Mesenchymal stem cell (in vitro differentiated cells and primary cell): ENCODE measurements at regions not wholly inside any gene's neighbourhood (a gene's known extent, or its start where the extent isn't known, plus 50 kb on each side); places are given as distances from the start of the nearest gene placed in this dataset.

Experiments
- DNase-seq: peaks from one replicate; pipeline ENCODE4 v3.0.0-alpha.2; 2013
- H2AFZ ChIP-seq: one replicate; pipeline ENCODE4 v1.6.1; 2013; ENCODE audit warnings: low read depth, mild to moderate bottlenecking, control low read depth, inconsistent platforms, low read length, moderate library complexity
- H2AK5ac ChIP-seq: 2 replicates; pipeline ENCODE4 v1.6.1; 2013; ENCODE audit warnings: low read length, moderate library complexity, mild to moderate bottlenecking, inconsistent platforms; ENCODE audit not compliant: severe bottlenecking
- H2BK120ac ChIP-seq: one replicate; pipeline ENCODE4 v1.6.1; 2013; ENCODE audit warnings: low read depth, mild to moderate bottlenecking, inconsistent platforms, low read length, moderate library complexity
- H2BK12ac ChIP-seq, 2 experiments: one replicate each; pipeline ENCODE4 v1.6.1; 2013; ENCODE audit warnings: inconsistent platforms in 2 of 2, low read length in 2 of 2, mild to moderate bottlenecking in 2 of 2, moderate library complexity in 2 of 2, control low read depth in 1 of 2
- H2BK15ac ChIP-seq: one replicate; pipeline ENCODE4 v1.6.1; 2013; ENCODE audit warnings: mild to moderate bottlenecking, low read depth, inconsistent platforms; ENCODE audit not compliant: poor library complexity, severe bottlenecking
- H2BK5ac ChIP-seq: 2 replicates; pipeline ENCODE4 v1.6.1; 2013; ENCODE audit warnings: low read depth, mild to moderate bottlenecking, low read length, control low read depth, inconsistent platforms; ENCODE audit not compliant: poor library complexity, severe bottlenecking
- H3K14ac ChIP-seq, 2 experiments: one replicate each; pipeline ENCODE4 v1.6.1; 2013; ENCODE audit warnings: inconsistent platforms in 2 of 2, low read length in 2 of 2, control low read depth in 1 of 2, mild to moderate bottlenecking in 1 of 2, moderate library complexity in 1 of 2
- H3K18ac ChIP-seq, 2 experiments: one replicate each; pipeline ENCODE4 v1.6.1; 2013; ENCODE audit warnings: inconsistent platforms in 2 of 2, low read length in 2 of 2, control low read depth in 1 of 2, low read depth in 1 of 2, mild to moderate bottlenecking in 1 of 2
- H3K23ac ChIP-seq, 2 experiments: one replicate each; pipeline ENCODE4 v1.6.1; 2013; ENCODE audit warnings: inconsistent platforms in 2 of 2, low read length in 2 of 2, mild to moderate bottlenecking in 2 of 2, moderate library complexity in 2 of 2, control low read depth in 1 of 2
- H3K27ac ChIP-seq: 2 replicates; pipeline ENCODE4 v1.5.1; 2013; ENCODE audit warnings: mild to moderate bottlenecking, moderate library complexity, low read length, control low read depth, inconsistent platforms; ENCODE audit not compliant: poor library complexity, severe bottlenecking
- H3K27me3 ChIP-seq, 2 experiments: 2 replicates each; pipeline versions ENCODE4 v1.6.1 to v1.7.0; 2013; ENCODE audit warnings: low read length in 2 of 2, mild to moderate bottlenecking in 2 of 2, moderate library complexity in 2 of 2, control low read depth in 1 of 2, inconsistent platforms in 1 of 2; ENCODE audit not compliant: control insufficient read depth in 1 of 2, insufficient read depth in 1 of 2
- H3K36me3 ChIP-seq, 2 experiments: 2 replicates each; pipeline versions ENCODE4 v1.6.1 to v1.7.0; 2013; ENCODE audit warnings: low read length in 2 of 2, control low read depth in 1 of 2, inconsistent platforms in 1 of 2, low read depth in 1 of 2, mild to moderate bottlenecking in 1 of 2; ENCODE audit not compliant: insufficient read depth in 2 of 2, control insufficient read depth in 1 of 2
- H3K4ac ChIP-seq, 2 experiments: one replicate each; pipeline ENCODE4 v1.6.1; 2013; ENCODE audit warnings: inconsistent platforms in 2 of 2, low read length in 2 of 2, mild to moderate bottlenecking in 2 of 2, moderate library complexity in 2 of 2, control low read depth in 1 of 2, low read depth in 1 of 2
- H3K4me1 ChIP-seq: 2 replicates; pipeline ENCODE4 v1.6.1; 2013; ENCODE audit warnings: low read depth, low read length, control low read depth; ENCODE audit not compliant: control insufficient read depth, insufficient read depth
- H3K4me2 ChIP-seq: 2 replicates; pipeline ENCODE4 v1.6.1; 2013; ENCODE audit warnings: low read length, mild to moderate bottlenecking, inconsistent platforms; ENCODE audit not compliant: poor library complexity, severe bottlenecking
- H3K4me3 ChIP-seq, 2 experiments: 2 replicates each; pipeline versions ENCODE4 v1.5.1 to v1.7.0; 2013; ENCODE audit warnings: low read length in 2 of 2, mild to moderate bottlenecking in 2 of 2, control low read depth in 1 of 2, low read depth in 1 of 2; ENCODE audit not compliant: insufficient read depth in 1 of 2
- H3K79me1 ChIP-seq: replicated peaks from 2 replicates; pipeline ENCODE4 v1.6.1; 2013; ENCODE audit warnings: mild to moderate bottlenecking, control low read depth, low read length, inconsistent platforms; ENCODE audit not compliant: poor library complexity, severe bottlenecking
- H3K9ac ChIP-seq: 2 replicates; pipeline ENCODE4 v1.7.0; 2013; ENCODE audit warnings: mild to moderate bottlenecking, low read length, moderate library complexity
- H3K9me3 ChIP-seq: 2 replicates; pipeline ENCODE4 v1.7.0; 2013; ENCODE audit warnings: mild to moderate bottlenecking, low read length; ENCODE audit not compliant: control insufficient read depth
- H4K8ac ChIP-seq: one replicate; pipeline ENCODE4 v1.6.1; 2013; ENCODE audit warnings: inconsistent platforms, mild to moderate bottlenecking, low read length, moderate library complexity
- H4K91ac ChIP-seq: one replicate; pipeline ENCODE4 v1.6.1; 2013; ENCODE audit warnings: mild to moderate bottlenecking, low read length, inconsistent platforms
- WGBS: methylation state at CpG from one replicate; pipeline ENCODE4 v1.1.7; 2013; ENCODE audit warnings: mixed read lengths; 5-methylcytosine and 5-hydroxymethylcytosine counted together

- DNase-seq, result no peak
- WGBS, result 61% methylated on average over 2 of the region's 2 CpGs
- Histone ChIP-seq H3K4me2 (no peak overlapping the region), H2AFZ (no peak overlapping the region), H3K4me1 (no peaks in the 10 kb centered on the region), H2BK5ac (no peak overlapping the region), H2AK5ac (no peak overlapping the region), H2BK120ac (no peak overlapping the region), H3K4me3 (no peak overlapping the region), H3K27ac (no peak overlapping the region), H3K14ac (no peak overlapping the region), H2BK12ac (no peak overlapping the region), H3K4ac (no peak overlapping the region), H3K79me1 (no peaks in the 10 kb centered on the region), H3K18ac (no peak overlapping the region), H3K36me3 (no peaks in the 10 kb centered on the region), H4K8ac (no peak overlapping the region), H3K23ac (no peak overlapping the region), H4K91ac (no peak overlapping the region), H3K27me3 (no peaks in the 10 kb centered on the region), H2BK15ac (no peak overlapping the region), H3K9ac (no peak overlapping the region), H3K9me3 (no peaks in the 10 kb centered on the region)
Measured at GRCh38 chr17:13158494-13159240, 140.8 kb upstream of the ELAC2 start.

DNA sequence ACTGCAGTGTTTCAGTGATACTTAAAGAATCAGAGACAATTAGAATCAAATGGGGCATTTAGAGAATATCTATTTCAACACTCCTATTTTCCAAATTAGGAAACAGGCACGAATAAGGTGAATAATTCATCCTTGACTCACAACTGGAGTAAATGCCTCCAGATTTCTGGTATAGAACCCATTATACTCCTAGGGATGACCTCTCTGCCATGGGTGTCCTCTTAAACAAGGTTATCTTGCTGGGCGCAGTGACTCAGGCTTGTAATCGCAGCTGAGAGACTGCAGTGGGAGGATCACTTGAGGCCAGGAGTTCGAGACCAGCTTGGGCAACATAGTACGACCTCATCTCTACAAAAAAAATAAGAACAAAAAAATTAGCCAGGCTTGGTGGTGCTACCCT lies 139.8 kb upstream of the ELAC2 start:
- Histone ChIP-seq H3K4ac (no peak overlapping the region), H3K4me1 (no peaks in the 10 kb centered on the region), H3K79me1 (no peaks in the 10 kb centered on the region), H3K9ac (no peak overlapping the region), H2AK5ac (no peak overlapping the region), H2BK15ac (no peak overlapping the region), H3K9me3 (no peaks in the 10 kb centered on the region), H3K4me3 (no peak overlapping the region), H3K36me3 (no peaks in the 10 kb centered on the region), H3K4me2 (no peak overlapping the region), H3K27me3 (no peaks in the 10 kb centered on the region), H3K23ac (no peak overlapping the region), H2BK5ac (no peak overlapping the region), H2BK12ac (no peak overlapping the region), H4K91ac (no peak overlapping the region), H2AFZ (no peak overlapping the region), H4K8ac (no peak overlapping the region), H3K14ac (no peak overlapping the region), H3K18ac (no peak overlapping the region), H2BK120ac (no peak overlapping the region), H3K27ac (no peak overlapping the region)
- WGBS, result 84% methylated on average over 3 of the region's 5 CpGs
- no peak for DNase-seq

- 81% methylated on average over 2 of the region's 4 CpGs for WGBS
- no peak overlapping the region for H3K9ac ChIP-seq
- no peak overlapping the region for H2BK5ac ChIP-seq
- H4K91ac ChIP-seq, result no peak overlapping the region
- no peak overlapping the region for H2BK15ac ChIP-seq
- H3K4me2 ChIP-seq, result no peak overlapping the region
- H2BK12ac ChIP-seq, result no peak overlapping the region
- H3K4me3 ChIP-seq, result no peak overlapping the region
- no peak overlapping the region for H2AK5ac ChIP-seq
- H3K18ac ChIP-seq, result no peak overlapping the region
- H2AFZ ChIP-seq, result no peak overlapping the region
- no peaks in the 10 kb centered on the region for H3K79me1 ChIP-seq
- H3K9me3 ChIP-seq, result no peaks in the 10 kb centered on the region
- no peak for DNase-seq
- H2BK120ac ChIP-seq, result no peak overlapping the region
- H3K27ac ChIP-seq, result no peak overlapping the region
- H3K4me1 ChIP-seq, result no peaks in the 10 kb centered on the region
- no peaks in the 10 kb centered on the region for H3K27me3 ChIP-seq
- no peak overlapping the region for H3K23ac ChIP-seq
- H3K14ac ChIP-seq, result no peak overlapping the region
- H3K4ac ChIP-seq, result no peak overlapping the region
- no peak overlapping the region for H4K8ac ChIP-seq
- no peaks in the 10 kb centered on the region for H3K36me3 ChIP-seq
Measured at GRCh38 chr17:13154930-13155329, 137.1 kb upstream of the ELAC2 start.

- Histone ChIP-seq H3K14ac (no peak overlapping the region), H3K9ac (no peak overlapping the region), H3K18ac (no peak overlapping the region), H2AK5ac (no peak overlapping the region), H3K79me1 (no peaks in the 10 kb centered on the region), H3K4me2 (no peak overlapping the region), H3K4me3 (no peak overlapping the region), H4K91ac (no peak overlapping the region), H2BK15ac (no peak overlapping the region), H2BK120ac (no peak overlapping the region), H3K27ac (no peak overlapping the region), H3K36me3 (no peaks in the 10 kb centered on the region), H2BK5ac (no peak overlapping the region), H2AFZ (no peak overlapping the region), H4K8ac (no peak overlapping the region), H3K9me3 (no peaks in the 10 kb centered on the region), H3K23ac (no peak overlapping the region), H3K4me1 (no peaks in the 10 kb centered on the region), H3K4ac (no peak overlapping the region), H3K27me3 (no peaks in the 10 kb centered on the region), H2BK12ac (no peak overlapping the region)
- no CpG with 5 or more reads among the region's 2 CpGs for WGBS
- no peak for DNase-seq
Measured at GRCh38 chr17:13154398-13154797, 136.6 kb upstream of the ELAC2 start.
